ENCODE measurements at regions not wholly inside any gene's neighbourhood (a gene's known extent, or its start where the extent isn't known, plus 50 kb on each side); places are given as distances from the start of the nearest gene placed in this dataset.

GRCh38 chr10:90304533-90304932, 553.3 kb downstream of the HTR7 start:
- no peak overlapping the region for H3K27ac ChIP-seq
- intact Hi-C loops (cut with DNase I) = no loop called here
- no peaks in the 10 kb centered on the region for H3K27me3 ChIP-seq
- no peaks in the 10 kb centered on the region for H3K4me1 ChIP-seq
- H3K36me3 ChIP-seq = no peaks in the 10 kb centered on the region
- DNase-seq (ENCODE audit: extremely low spot score in 2 of 2) = no peak
- H3K4me3 ChIP-seq = no peak overlapping the region
- no peaks in the 10 kb centered on the region for H3K9me3 ChIP-seq
- no peak for TF ChIP-seq POLR2AphosphoS5 (IDR thresholded peaks at IDR 0.05; ENCODE audit: insufficient read depth in 1 of 2, low read depth in 1 of 2)

- H3K9me3 ChIP-seq = no peaks in the 10 kb centered on the region
- no peaks in the 10 kb centered on the region for H3K36me3 ChIP-seq
- TF ChIP-seq POLR2AphosphoS5 (IDR thresholded peaks at IDR 0.05; ENCODE audit: insufficient read depth in 1 of 2, low read depth in 1 of 2) = no peak
- no peak for TF ChIP-seq CTCF (IDR thresholded peaks at IDR 0.05)
- TF ChIP-seq POLR2A (IDR thresholded peaks at IDR 0.05) = no peak
- H3K27me3 ChIP-seq = no peaks in the 10 kb centered on the region
- no peak for DNase-seq (ENCODE audit: extremely low spot score in 2 of 2)
- H3K4me3 ChIP-seq = no peak overlapping the region
- no peak overlapping the region for H3K27ac ChIP-seq
- no peaks in the 10 kb centered on the region for H3K4me1 ChIP-seq
- intact Hi-C loops (cut with DNase I) = no loop called here
Observed at GRCh38 chr10:90306187-90306586, 551.7 kb downstream of the HTR7 start.

- no peaks in the 10 kb centered on the region for H3K9me3 ChIP-seq
- no peaks in the 10 kb centered on the region for H3K27me3 ChIP-seq
- intact Hi-C loops (cut with DNase I) = no loop called here
- DNase-seq (ENCODE audit: extremely low spot score in 2 of 2) = no peak
- H3K4me1 ChIP-seq = no peaks in the 10 kb centered on the region
- no peaks in the 10 kb centered on the region for H3K36me3 ChIP-seq
- TF ChIP-seq POLR2A (IDR thresholded peaks at IDR 0.05) (no peak), POLR2AphosphoS5 (IDR thresholded peaks at IDR 0.05; ENCODE audit: insufficient read depth in 1 of 2, low read depth in 1 of 2) (no peak), CTCF (IDR thresholded peaks at IDR 0.05) (no peak)
- H3K27ac ChIP-seq = no peak overlapping the region
- no peak overlapping the region for H3K4me3 ChIP-seq
Observed at GRCh38 chr10:90308223-90308622, 549.6 kb downstream of the HTR7 start.

GRCh38 chr10:90313576-90314325, 544.1 kb downstream of the HTR7 start:
- no peak for TF ChIP-seq CTCF (IDR thresholded peaks at IDR 0.05)
- TF ChIP-seq POLR2A (IDR thresholded peaks at IDR 0.05) = no peak
- TF ChIP-seq POLR2AphosphoS5 (IDR thresholded peaks at IDR 0.05; ENCODE audit: insufficient read depth in 1 of 2, low read depth in 1 of 2) = no peak
- peaks cover 7% of the 10 kb centered on the region for H3K4me1 ChIP-seq
- no peak overlapping the region for H3K4me3 ChIP-seq
- H3K27me3 ChIP-seq = no peaks in the 10 kb centered on the region
- intact Hi-C loops (cut with DNase I) = no loop called here
- no peaks in the 10 kb centered on the region for H3K9me3 ChIP-seq
- H3K36me3 ChIP-seq = no peaks in the 10 kb centered on the region
- no peak for DNase-seq (ENCODE audit: extremely low spot score in 2 of 2)
- H3K27ac ChIP-seq = no peak overlapping the region

- Histone ChIP-seq H3K36me3 (no peaks in the 10 kb centered on the region), H3K27me3 (no peaks in the 10 kb centered on the region), H3K4me3 (no peak overlapping the region), H3K27ac (no peak overlapping the region), H3K9me3 (no peaks in the 10 kb centered on the region), H3K4me1 (peaks cover 15% of the 10 kb centered on the region)
- TF ChIP-seq POLR2AphosphoS5 (IDR thresholded peaks at IDR 0.05; ENCODE audit: insufficient read depth in 1 of 2, low read depth in 1 of 2) (no peak), POLR2A (IDR thresholded peaks at IDR 0.05) (no peak), CTCF (IDR thresholded peaks at IDR 0.05) (no peak)
- DNase-seq (ENCODE audit: extremely low spot score in 2 of 2) = no peak
- intact Hi-C loops (cut with DNase I) = no loop called here
Observed at GRCh38 chr10:90314718-90315117, 543.1 kb downstream of the HTR7 start.

Measured in vagina (tissue), 2 donors.